Gastrocnemius medialis (tissue), 4 donors: ENCODE measurements at regions not wholly inside any gene's neighbourhood (a gene's known extent, or its start where the extent isn't known, plus 50 kb on each side); places are given as distances from the start of the nearest gene placed in this dataset.

Experiments
- POLR2A ChIP-seq, 2 donors: fragments of 450-650 bp; IDR thresholded peaks; one replicate each; pipeline ENCODE4 v1.6.1; 2017; ENCODE audit warnings: antibody characterized with exemption in 2 of 2, mild to moderate bottlenecking in 2 of 2, moderate library complexity in 2 of 2
- TF ChIP-seq, protein P1 (sequence below), 5 experiments: fragments of 450-650 bp in 3 of 5; fragments of 200-600 bp in 2 of 5; sonication (generic) in 2 of 5; IDR thresholded peaks in 4 of 5; conservative IDR thresholded peaks in 1 of 5; 1 replicate in 4 of 5; 2 replicates in 1 of 5; pipeline ENCODE4 v1.5.1; 2016 to 2019; ENCODE audit warnings: antibody characterized with exemption in 5 of 5, mild to moderate bottlenecking in 3 of 5, moderate library complexity in 3 of 5

DNA sequence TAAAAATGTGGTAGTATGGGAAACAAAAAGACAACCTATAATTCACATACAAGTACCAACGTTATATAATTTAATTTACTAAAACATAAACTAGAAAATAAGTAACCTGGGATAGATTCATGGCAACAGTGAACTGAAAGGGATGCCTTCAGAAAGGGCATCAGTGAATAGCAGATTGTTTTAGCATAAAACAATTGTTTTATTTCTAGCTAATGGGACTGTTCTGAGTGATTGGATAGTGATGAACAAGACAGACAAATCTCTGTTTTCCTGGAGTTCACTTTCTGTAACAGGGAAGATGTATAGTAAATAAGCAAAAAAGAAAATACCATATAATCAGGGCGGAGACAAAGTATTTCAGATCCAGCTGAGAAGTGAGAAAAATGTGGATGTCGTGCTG lies 379.1 kb upstream of the SPOCK3 start:
- TF ChIP-seq, protein P1, sequence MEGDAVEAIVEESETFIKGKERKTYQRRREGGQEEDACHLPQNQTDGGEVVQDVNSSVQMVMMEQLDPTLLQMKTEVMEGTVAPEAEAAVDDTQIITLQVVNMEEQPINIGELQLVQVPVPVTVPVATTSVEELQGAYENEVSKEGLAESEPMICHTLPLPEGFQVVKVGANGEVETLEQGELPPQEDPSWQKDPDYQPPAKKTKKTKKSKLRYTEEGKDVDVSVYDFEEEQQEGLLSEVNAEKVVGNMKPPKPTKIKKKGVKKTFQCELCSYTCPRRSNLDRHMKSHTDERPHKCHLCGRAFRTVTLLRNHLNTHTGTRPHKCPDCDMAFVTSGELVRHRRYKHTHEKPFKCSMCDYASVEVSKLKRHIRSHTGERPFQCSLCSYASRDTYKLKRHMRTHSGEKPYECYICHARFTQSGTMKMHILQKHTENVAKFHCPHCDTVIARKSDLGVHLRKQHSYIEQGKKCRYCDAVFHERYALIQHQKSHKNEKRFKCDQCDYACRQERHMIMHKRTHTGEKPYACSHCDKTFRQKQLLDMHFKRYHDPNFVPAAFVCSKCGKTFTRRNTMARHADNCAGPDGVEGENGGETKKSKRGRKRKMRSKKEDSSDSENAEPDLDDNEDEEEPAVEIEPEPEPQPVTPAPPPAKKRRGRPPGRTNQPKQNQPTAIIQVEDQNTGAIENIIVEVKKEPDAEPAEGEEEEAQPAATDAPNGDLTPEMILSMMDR (IDR thresholded peaks at IDR 0.05 in 4 of 5, conservative IDR thresholded peaks at IDR 0.05 in 1 of 5): no peak
- TF ChIP-seq POLR2A (IDR thresholded peaks at IDR 0.05): no peak
